HL-60 (cell line): ENCODE measurements at regions not wholly inside any gene's neighbourhood (a gene's known extent, or its start where the extent isn't known, plus 50 kb on each side); places are given as distances from the start of the nearest gene placed in this dataset.

Source experiments
- GABPA ChIP-seq: IDR thresholded peaks from 2 replicates; pipeline ENCODE4 v1.6.1; 2012; ENCODE audit warnings: low read depth
- POLR2AphosphoS5 ChIP-seq: IDR thresholded peaks from 2 replicates; pipeline ENCODE4 v1.6.1; 2012; ENCODE audit warnings: low read depth
- TF ChIP-seq, protein P1 (sequence below): IDR thresholded peaks from one replicate; pipeline ENCODE4 v1.5.1; 2011; ENCODE audit warnings: low read length, control low read depth, inconsistent platforms; ENCODE audit not compliant: insufficient read depth

DNA sequence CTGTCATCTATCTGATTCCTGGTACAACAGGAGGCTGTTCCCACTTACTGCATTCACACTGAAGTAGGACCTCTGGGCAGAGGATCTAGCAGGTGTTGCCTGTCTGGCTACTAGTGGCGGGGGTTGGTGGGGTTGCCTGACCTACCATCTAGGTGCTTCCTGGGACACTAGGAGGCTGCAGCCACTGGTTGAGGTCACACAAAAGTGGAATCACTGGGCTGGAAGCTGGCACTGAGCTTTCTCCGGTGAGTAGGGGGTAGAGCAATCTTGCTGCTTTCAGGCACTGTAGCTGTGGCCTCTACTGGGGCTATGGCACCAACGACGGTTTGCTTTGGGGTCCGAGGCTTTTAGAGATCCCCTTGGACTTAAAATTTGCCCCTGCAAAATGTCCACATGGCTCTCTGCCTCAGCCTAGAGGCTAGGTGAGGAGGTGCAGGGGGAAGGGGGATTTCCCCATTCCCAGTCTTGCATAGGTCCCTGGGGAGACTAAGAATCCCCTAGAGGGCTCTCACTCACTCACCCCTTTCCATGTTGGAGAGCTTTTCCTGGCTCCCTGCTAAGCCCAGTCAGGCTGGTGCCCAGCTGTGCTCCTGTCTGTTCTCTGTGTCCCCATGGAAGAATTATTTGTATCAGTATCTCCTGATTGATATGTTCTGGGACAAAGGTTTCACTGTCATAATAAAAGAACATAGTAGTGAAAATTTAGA is 397.7 kb upstream of the EPHA6 start:
- TF ChIP-seq, protein P1, sequence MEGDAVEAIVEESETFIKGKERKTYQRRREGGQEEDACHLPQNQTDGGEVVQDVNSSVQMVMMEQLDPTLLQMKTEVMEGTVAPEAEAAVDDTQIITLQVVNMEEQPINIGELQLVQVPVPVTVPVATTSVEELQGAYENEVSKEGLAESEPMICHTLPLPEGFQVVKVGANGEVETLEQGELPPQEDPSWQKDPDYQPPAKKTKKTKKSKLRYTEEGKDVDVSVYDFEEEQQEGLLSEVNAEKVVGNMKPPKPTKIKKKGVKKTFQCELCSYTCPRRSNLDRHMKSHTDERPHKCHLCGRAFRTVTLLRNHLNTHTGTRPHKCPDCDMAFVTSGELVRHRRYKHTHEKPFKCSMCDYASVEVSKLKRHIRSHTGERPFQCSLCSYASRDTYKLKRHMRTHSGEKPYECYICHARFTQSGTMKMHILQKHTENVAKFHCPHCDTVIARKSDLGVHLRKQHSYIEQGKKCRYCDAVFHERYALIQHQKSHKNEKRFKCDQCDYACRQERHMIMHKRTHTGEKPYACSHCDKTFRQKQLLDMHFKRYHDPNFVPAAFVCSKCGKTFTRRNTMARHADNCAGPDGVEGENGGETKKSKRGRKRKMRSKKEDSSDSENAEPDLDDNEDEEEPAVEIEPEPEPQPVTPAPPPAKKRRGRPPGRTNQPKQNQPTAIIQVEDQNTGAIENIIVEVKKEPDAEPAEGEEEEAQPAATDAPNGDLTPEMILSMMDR: no peak
- TF ChIP-seq POLR2AphosphoS5 (no peak), GABPA (no peak)
